ENCODE measurements at regions not wholly inside any gene's neighbourhood (a gene's known extent, or its start where the extent isn't known, plus 50 kb on each side); places are given as distances from the start of the nearest gene placed in this dataset.

DNA sequence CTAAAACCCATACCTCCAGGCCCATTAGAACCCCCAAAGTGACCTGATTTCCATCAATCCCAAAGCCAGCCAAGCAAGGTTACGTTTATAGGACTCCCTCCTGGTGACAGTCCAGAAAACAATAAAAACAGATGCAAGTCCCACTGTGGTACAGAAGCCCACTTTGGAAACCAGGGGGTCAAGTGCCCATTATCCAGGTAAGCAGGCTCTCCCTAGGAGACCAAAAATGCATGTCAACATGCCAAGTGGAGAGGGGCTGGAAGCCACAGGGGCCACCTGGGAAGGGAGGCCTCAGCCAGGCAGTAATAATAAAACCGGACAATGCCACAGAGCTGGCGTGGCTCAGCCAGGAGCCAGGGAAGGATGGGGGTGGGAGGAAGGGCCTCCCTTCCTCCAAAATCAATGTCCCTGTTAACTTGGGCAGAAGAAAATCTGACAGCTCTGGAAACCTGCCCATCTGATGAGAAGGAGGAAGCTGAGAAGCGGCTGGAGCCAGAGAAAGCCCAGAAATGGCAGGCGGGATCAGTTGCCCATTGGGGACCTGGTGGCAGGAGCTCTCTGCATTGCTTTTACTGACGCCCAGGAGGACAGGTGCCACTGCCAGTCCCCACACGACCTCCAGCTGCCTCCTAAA, 160.4 kb downstream of the ZIC5 start:
- Histone ChIP-seq H3K9ac (ENCODE audit: low read length in 5 of 5) (no peak overlapping the region), H3K4me1 (ENCODE audit: control insufficient read depth in 5 of 5, insufficient read depth in 5 of 5, low read length in 5 of 5) (peaks cover 0 to 17% (median 5%) of the 10 kb centered on the region in 5 donors), H3K27me3 (ENCODE audit: control insufficient read depth in 5 of 5, insufficient read depth in 4 of 5, low read length in 5 of 5) (no peaks in the 10 kb centered on the region), H3K36me3 (ENCODE audit: control insufficient read depth in 5 of 5, insufficient read depth in 5 of 5, low read length in 5 of 5) (no peaks in the 10 kb centered on the region), H3K4me3 (ENCODE audit: low read depth in 1 of 5, low read length in 5 of 5) (no peak overlapping the region), H3K27ac (ENCODE audit: low read depth, low read length) (no peak overlapping the region), H3K9me3 (ENCODE audit: control insufficient read depth in 5 of 5, low read length in 5 of 5) (peaks cover 0 to under 1% (median 0%) of the 10 kb centered on the region in 5 donors)

DNA sequence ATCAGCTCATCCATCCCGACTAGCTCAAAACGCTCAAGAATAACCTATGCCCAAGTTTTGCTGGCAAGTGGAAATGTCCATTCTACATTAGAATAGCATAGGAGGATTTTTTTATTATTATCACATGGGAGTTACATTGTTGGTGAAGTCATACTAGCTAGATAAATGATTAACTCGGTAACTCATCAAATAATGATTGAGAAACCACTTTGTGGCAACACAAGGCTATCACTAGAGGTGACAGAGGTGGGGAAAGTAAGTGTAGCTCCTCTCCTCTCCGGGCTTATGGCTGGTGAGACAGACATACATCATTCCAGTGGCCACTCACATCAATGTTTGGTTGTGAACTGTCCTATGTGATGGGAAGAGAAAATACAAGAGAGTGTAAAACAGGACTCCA, 161.6 kb downstream of the ZIC5 start:
- no peaks in the 10 kb centered on the region for H3K36me3 ChIP-seq (ENCODE audit: control insufficient read depth in 5 of 5, insufficient read depth in 5 of 5, low read length in 5 of 5)
- H3K27ac ChIP-seq (ENCODE audit: low read depth, low read length) = no peak overlapping the region

DNA sequence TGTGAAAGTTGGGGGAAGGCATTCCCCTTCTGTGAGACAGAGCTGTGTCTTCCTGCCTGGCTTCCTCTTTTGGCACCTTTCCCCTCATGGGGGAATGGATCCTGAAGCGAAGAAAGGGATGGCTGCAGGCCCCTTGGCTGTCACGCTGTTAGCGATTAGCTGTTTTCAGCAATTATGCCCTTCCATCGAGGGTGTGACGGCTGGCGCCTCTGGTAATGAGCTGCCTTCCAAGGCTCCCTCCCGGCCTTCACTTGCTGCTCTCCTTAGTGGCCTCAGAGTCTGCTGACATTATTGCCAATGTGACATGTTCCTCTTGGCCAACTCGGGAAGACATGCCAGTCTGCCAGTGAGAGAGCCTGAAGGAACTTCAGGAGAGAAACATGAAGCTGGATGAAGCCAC, 162.1 kb downstream of the ZIC5 start:
- no peaks in the 10 kb centered on the region for H3K36me3 ChIP-seq (ENCODE audit: control insufficient read depth in 5 of 5, insufficient read depth in 5 of 5, low read length in 5 of 5)
- H3K27me3 ChIP-seq (ENCODE audit: control insufficient read depth in 5 of 5, insufficient read depth in 4 of 5, low read length in 5 of 5) = no peaks in the 10 kb centered on the region
- H3K27ac ChIP-seq (ENCODE audit: low read depth, low read length) = no peak overlapping the region
- peaks cover 0 to 17% (median 5%) of the 10 kb centered on the region in 5 donors for H3K4me1 ChIP-seq (ENCODE audit: control insufficient read depth in 5 of 5, insufficient read depth in 5 of 5, low read length in 5 of 5)
- no peaks in the 10 kb centered on the region for H3K9me3 ChIP-seq (ENCODE audit: control insufficient read depth in 5 of 5, low read length in 5 of 5)
- no peak overlapping the region for H3K4me3 ChIP-seq (ENCODE audit: low read depth in 1 of 5, low read length in 5 of 5)
- no peak overlapping the region for H3K9ac ChIP-seq (ENCODE audit: low read length in 5 of 5)

More for the DNA sequence above, 161.6 kb downstream of the ZIC5 start:
- Histone ChIP-seq H3K27me3 (ENCODE audit: control insufficient read depth in 5 of 5, insufficient read depth in 4 of 5, low read length in 5 of 5) (no peaks in the 10 kb centered on the region), H3K4me1 (ENCODE audit: control insufficient read depth in 5 of 5, insufficient read depth in 5 of 5, low read length in 5 of 5) (peaks cover 0 to 17% (median 5%) of the 10 kb centered on the region in 5 donors), H3K4me3 (ENCODE audit: low read depth in 1 of 5, low read length in 5 of 5) (no peak overlapping the region), H3K9ac (ENCODE audit: low read length in 5 of 5) (no peak overlapping the region), H3K9me3 (ENCODE audit: control insufficient read depth in 5 of 5, low read length in 5 of 5) (no peaks in the 10 kb centered on the region)

DNA sequence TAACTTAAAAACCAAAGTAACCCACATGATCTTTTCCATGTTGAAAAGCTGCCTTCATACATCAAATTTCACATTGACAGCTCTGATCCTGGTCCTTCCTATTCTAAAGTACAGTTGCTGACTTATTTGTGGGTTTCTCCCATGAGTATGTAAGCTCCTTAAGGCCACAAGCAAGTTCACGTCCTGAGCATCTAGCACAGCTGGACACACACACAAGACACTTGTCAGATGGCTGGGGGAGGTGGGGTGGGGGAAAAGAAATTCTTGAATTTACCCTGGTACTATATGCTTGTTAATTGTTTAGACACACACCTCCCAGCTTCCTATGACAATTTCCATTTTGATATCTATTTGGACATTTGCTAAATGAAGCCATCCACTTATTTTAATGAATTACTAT, 162.8 kb downstream of the ZIC5 start:
- Histone ChIP-seq H3K27ac (ENCODE audit: low read depth, low read length) (no peak overlapping the region), H3K9ac (ENCODE audit: low read length in 5 of 5) (no peak overlapping the region), H3K36me3 (ENCODE audit: control insufficient read depth in 5 of 5, insufficient read depth in 5 of 5, low read length in 5 of 5) (no peaks in the 10 kb centered on the region), H3K4me1 (ENCODE audit: control insufficient read depth in 5 of 5, insufficient read depth in 5 of 5, low read length in 5 of 5) (peaks cover 0 to 17% (median 5%) of the 10 kb centered on the region in 5 donors), H3K4me3 (ENCODE audit: low read depth in 1 of 5, low read length in 5 of 5) (no peak overlapping the region), H3K27me3 (ENCODE audit: control insufficient read depth in 5 of 5, insufficient read depth in 4 of 5, low read length in 5 of 5) (no peaks in the 10 kb centered on the region), H3K9me3 (ENCODE audit: control insufficient read depth in 5 of 5, low read length in 5 of 5) (no peaks in the 10 kb centered on the region)

DNA sequence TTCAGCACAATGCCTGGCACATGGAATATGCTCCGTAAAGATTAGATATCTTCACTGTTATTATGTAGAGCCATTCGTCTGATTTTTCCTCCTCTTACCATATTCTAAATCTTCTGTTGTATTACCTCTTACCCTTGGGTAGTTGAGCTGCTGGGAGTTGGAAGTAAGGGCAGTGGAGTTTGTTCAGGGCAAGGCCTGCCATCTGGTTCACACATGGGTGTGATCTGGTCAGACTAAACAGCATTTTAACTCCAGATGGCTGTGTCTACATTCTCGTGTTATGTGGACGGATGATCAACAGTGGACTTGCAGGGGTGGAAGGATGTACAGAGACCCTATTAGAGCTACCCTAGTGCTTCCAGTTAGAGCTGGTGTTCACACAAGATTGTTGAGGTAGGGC, 164.9 kb downstream of the ZIC5 start:
- peaks cover 0 to 3% (median 0%) of the 10 kb centered on the region in 5 donors for H3K4me1 ChIP-seq (ENCODE audit: control insufficient read depth in 5 of 5, insufficient read depth in 5 of 5, low read length in 5 of 5)
- no peak overlapping the region for H3K27ac ChIP-seq (ENCODE audit: low read depth, low read length)
- no peaks in the 10 kb centered on the region for H3K36me3 ChIP-seq (ENCODE audit: control insufficient read depth in 5 of 5, insufficient read depth in 5 of 5, low read length in 5 of 5)
- no peak overlapping the region for H3K4me3 ChIP-seq (ENCODE audit: low read depth in 1 of 5, low read length in 5 of 5)
- no peak overlapping the region for H3K9ac ChIP-seq (ENCODE audit: low read length in 5 of 5)
- no peaks in the 10 kb centered on the region for H3K27me3 ChIP-seq (ENCODE audit: control insufficient read depth in 5 of 5, insufficient read depth in 4 of 5, low read length in 5 of 5)
- no peaks in the 10 kb centered on the region for H3K9me3 ChIP-seq (ENCODE audit: control insufficient read depth in 5 of 5, low read length in 5 of 5)

DNA sequence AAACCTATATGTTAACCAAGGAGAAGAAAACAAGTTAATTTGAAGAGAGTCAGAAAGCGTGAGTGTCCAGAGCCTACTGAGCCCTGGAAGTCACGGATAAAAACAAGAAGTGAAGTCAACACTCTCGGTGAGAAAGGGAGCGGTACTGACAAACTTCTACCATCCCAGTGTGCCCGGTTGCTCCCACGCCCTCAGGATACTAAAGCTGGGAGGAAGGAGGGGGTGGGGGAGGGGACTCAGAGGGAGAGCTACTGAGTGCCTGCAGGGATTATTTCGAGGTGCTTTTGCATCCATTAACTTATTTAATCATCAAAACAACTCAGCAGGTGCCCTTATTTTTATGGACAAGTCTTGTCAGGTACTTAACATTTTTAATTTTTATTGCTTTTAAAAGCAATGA, 166.2 kb downstream of the ZIC5 start:
- Histone ChIP-seq H3K9me3 (ENCODE audit: control insufficient read depth in 5 of 5, low read length in 5 of 5) (no peaks in the 10 kb centered on the region), H3K9ac (ENCODE audit: low read length in 5 of 5) (no peak overlapping the region), H3K4me1 (ENCODE audit: control insufficient read depth in 5 of 5, insufficient read depth in 5 of 5, low read length in 5 of 5) (no peaks in the 10 kb centered on the region)

DNA sequence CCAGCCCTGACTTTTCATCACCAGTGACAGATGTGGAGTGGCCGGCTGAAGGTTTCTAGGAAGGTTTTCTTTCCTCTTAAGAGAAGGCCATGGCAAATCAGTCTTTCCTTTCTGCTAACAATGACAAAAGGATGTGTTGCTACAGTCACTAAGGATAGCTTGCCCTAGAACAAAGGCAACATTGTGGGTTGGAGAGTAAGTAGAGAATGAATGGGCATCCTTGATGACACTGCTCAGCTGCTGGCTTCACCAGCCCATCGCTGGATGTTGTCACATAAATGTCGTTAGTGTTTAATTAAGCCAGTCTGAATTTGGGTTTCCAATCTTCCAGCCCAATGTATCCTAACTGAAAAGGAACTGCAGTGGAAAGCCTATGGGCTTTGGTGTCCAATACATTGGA, 168.4 kb downstream of the ZIC5 start:
- H3K27me3 ChIP-seq (ENCODE audit: control insufficient read depth in 5 of 5, insufficient read depth in 4 of 5, low read length in 5 of 5) = no peaks in the 10 kb centered on the region
- H3K4me1 ChIP-seq (ENCODE audit: control insufficient read depth in 5 of 5, insufficient read depth in 5 of 5, low read length in 5 of 5) = no peaks in the 10 kb centered on the region
- H3K9ac ChIP-seq (ENCODE audit: low read length in 5 of 5) = no peak overlapping the region
- peaks cover 0 to 5% (median 0%) of the 10 kb centered on the region in 5 donors for H3K9me3 ChIP-seq (ENCODE audit: control insufficient read depth in 5 of 5, low read length in 5 of 5)
- H3K27ac ChIP-seq (ENCODE audit: low read depth, low read length) = no peak overlapping the region
- H3K4me3 ChIP-seq (ENCODE audit: low read depth in 1 of 5, low read length in 5 of 5) = no peak overlapping the region
- no peaks in the 10 kb centered on the region for H3K36me3 ChIP-seq (ENCODE audit: control insufficient read depth in 5 of 5, insufficient read depth in 5 of 5, low read length in 5 of 5)

More for the DNA sequence above, 166.2 kb downstream of the ZIC5 start:
- Histone ChIP-seq H3K27me3 (ENCODE audit: control insufficient read depth in 5 of 5, insufficient read depth in 4 of 5, low read length in 5 of 5) (no peaks in the 10 kb centered on the region), H3K27ac (ENCODE audit: low read depth, low read length) (no peak overlapping the region), H3K36me3 (ENCODE audit: control insufficient read depth in 5 of 5, insufficient read depth in 5 of 5, low read length in 5 of 5) (no peaks in the 10 kb centered on the region), H3K4me3 (ENCODE audit: low read depth in 1 of 5, low read length in 5 of 5) (no peak overlapping the region)

DNA sequence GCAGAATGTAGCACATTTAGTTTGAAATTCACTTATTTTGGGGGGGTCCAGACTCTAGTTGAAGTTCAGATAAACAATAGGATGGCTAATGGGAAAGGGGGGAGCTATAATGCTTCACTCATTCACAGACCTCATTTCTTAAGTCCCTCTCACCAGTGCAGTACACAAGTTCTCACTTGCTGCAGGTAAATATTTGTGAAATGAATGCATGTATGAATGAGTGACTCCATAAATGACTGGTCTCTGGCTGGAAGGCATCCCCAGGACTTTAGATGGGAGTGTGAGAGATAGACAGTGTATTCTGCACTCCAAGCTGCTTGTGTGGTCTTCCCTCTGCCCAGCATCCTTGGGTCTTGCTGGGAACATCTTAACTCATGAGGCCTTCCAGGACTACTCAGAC, 169.2 kb downstream of the ZIC5 start:
- Histone ChIP-seq H3K27ac (ENCODE audit: low read depth, low read length) (no peak overlapping the region), H3K4me3 (ENCODE audit: low read depth in 1 of 5, low read length in 5 of 5) (no peak overlapping the region), H3K27me3 (ENCODE audit: control insufficient read depth in 5 of 5, insufficient read depth in 4 of 5, low read length in 5 of 5) (no peaks in the 10 kb centered on the region), H3K4me1 (ENCODE audit: control insufficient read depth in 5 of 5, insufficient read depth in 5 of 5, low read length in 5 of 5) (no peaks in the 10 kb centered on the region), H3K9ac (ENCODE audit: low read length in 5 of 5) (no peak overlapping the region), H3K9me3 (ENCODE audit: control insufficient read depth in 5 of 5, low read length in 5 of 5) (peaks cover 0 to 5% (median 0%) of the 10 kb centered on the region in 5 donors), H3K36me3 (ENCODE audit: control insufficient read depth in 5 of 5, insufficient read depth in 5 of 5, low read length in 5 of 5) (no peaks in the 10 kb centered on the region)

DNA sequence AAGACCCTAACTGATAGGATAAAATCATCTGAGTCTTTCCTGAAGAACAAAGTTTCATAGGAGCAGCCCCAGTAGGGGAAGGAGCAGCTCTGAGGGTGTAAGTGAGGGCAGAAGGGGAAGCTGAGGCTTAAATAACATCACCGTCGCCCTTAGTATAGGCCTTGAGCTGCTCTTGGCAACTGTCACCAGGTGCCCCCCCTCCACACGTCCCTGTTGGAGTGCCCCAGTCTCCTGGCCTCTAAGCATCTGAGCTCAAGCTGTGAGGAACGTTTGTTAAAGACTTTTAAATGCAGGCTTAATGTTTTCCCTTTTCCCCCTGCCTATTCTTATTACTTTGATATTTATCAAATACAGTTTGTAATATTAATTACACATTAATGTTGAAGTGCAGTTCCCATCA, 170.6 kb downstream of the ZIC5 start:
- peaks cover 0 to 5% (median 0%) of the 10 kb centered on the region in 5 donors for H3K9me3 ChIP-seq (ENCODE audit: control insufficient read depth in 5 of 5, low read length in 5 of 5)
- no peaks in the 10 kb centered on the region for H3K4me1 ChIP-seq (ENCODE audit: control insufficient read depth in 5 of 5, insufficient read depth in 5 of 5, low read length in 5 of 5)
- H3K27ac ChIP-seq (ENCODE audit: low read depth, low read length) = no peak overlapping the region
- H3K9ac ChIP-seq (ENCODE audit: low read length in 5 of 5) = no peak overlapping the region
- H3K27me3 ChIP-seq (ENCODE audit: control insufficient read depth in 5 of 5, insufficient read depth in 4 of 5, low read length in 5 of 5) = no peaks in the 10 kb centered on the region
- no peak overlapping the region for H3K4me3 ChIP-seq (ENCODE audit: low read depth in 1 of 5, low read length in 5 of 5)
- H3K36me3 ChIP-seq (ENCODE audit: control insufficient read depth in 5 of 5, insufficient read depth in 5 of 5, low read length in 5 of 5) = no peaks in the 10 kb centered on the region

DNA sequence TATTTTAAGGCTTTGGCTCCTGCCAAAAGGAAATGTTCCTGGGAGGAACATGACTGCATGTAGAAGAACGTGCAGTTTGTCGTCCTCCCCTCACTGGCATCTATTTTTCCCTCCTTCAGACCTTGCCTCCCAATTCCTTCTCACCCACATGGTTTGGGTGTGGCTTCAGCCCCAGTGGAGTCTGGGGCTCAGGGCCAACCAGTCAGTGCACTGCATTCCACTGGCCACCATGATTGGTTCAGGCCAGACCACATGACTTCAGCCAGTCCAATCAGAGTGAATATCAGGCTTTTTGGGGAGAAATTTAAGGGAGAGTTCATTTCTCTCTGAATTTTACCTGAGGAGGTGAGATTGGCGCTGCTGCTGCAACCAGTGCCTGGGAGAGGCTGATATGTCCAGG, 171.6 kb downstream of the ZIC5 start:
- Histone ChIP-seq H3K4me1 (ENCODE audit: control insufficient read depth in 5 of 5, insufficient read depth in 5 of 5, low read length in 5 of 5) (no peaks in the 10 kb centered on the region), H3K9me3 (ENCODE audit: control insufficient read depth in 5 of 5, low read length in 5 of 5) (peaks cover 0 to 5% (median 0%) of the 10 kb centered on the region in 5 donors)

More for the DNA sequence above, 171.6 kb downstream of the ZIC5 start:
- no peaks in the 10 kb centered on the region for H3K27me3 ChIP-seq (ENCODE audit: control insufficient read depth in 5 of 5, insufficient read depth in 4 of 5, low read length in 5 of 5)
- no peak overlapping the region for H3K9ac ChIP-seq (ENCODE audit: low read length in 5 of 5)
- no peak overlapping the region for H3K27ac ChIP-seq (ENCODE audit: low read depth, low read length)
- H3K4me3 ChIP-seq (ENCODE audit: low read depth in 1 of 5, low read length in 5 of 5) = no peak overlapping the region
- no peaks in the 10 kb centered on the region for H3K36me3 ChIP-seq (ENCODE audit: control insufficient read depth in 5 of 5, insufficient read depth in 5 of 5, low read length in 5 of 5)
